DLD1 (cell line): ENCODE measurements at regions not wholly inside any gene's neighbourhood (a gene's known extent, or its start where the extent isn't known, plus 50 kb on each side); places are given as distances from the start of the nearest gene placed in this dataset.
"Not testable (repeated sequence)": the region's sequence is repeated elsewhere in the genome, so short reads cannot be mapped to it uniquely, and the experiment has no call there.

Experiments used
- in situ Hi-C: cut with HindIII; loops from 2 replicates; pipeline ENCODE4 v1.10.0; 2017; ENCODE audit warnings: low sequenced_read_pairs

DNA sequence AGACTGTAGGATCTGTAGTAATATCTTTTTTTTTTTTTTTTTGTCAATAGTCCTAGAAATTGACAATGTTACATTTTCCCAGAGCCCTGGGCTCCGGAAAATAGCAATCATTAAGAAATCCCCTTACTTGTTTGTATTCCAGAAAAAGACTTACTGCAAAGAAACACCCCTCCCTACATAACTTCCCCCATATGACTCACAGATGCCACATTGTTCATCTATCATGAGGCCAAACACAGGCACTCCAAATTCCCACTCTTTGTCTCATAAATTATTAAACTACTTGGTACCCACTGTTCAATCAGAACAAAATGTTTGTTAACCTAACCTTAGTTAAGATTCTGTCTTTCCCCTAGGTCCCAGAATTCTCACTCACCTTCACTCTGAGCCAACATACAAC lies 53.5 kb downstream of the TEX51 start:
- in situ Hi-C loops: no loop called here

DNA sequence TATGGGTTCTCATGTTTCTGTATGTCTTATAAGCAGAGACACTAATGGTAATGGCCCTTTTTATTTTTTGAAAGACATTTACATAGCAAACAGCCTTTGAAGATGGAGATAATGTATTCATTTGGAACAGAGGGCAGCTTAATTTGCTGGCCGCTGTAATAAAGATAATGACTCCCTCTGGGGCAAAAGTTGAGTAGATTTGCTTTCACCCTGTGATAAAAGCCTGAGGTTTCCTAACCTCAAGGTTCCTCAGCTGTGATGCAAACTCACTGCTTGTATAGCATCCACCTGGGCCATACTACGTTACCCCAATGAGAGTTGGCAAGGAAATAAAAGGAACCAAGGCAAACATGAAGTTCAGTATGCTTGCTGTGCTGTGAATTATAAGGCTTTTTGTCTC lies 54.8 kb downstream of the TEX51 start:
- in situ Hi-C loops: no loop called here

DNA sequence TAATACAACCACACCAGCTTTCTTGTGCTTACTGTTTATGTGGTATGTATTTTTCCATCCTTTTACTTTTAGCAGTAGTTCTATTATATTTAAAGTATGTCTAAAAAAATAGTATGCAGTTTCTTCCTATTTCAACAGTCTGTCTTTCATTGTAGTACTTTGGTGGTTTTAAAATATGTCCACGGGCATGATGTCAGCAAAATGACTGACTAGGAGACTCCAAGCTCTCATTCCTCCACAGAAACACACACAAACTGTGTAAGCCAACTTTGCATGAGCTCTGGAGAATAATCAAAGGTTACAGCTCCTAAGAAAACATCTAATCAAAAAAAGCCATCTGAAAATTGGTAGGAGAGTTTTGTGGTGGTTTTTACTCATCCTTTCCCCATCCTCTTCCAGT lies 56.1 kb downstream of the TEX51 start:
- in situ Hi-C loops: no loop called here

DNA sequence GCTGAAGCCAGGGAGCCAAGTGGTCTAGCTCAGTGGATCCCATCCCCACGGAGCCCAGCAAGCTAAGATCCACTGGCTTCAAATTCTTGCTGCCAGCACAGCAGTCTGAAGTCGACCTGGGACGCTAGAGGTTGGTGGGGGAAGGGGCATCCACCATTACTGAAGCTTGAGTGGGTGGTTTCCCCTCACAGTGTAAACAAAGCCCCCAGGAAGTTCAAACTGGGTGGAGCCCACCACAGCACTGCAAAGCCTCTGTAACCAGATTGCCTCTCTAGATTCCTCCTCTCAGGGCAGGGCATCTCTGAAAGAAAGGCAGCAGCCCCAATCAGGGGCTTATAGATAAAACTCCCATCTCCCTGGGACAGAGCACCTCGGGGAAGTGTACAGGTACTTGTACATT lies 58.1 kb downstream of the TEX51 start:
- in situ Hi-C loops: not testable (repeated sequence)

DNA sequence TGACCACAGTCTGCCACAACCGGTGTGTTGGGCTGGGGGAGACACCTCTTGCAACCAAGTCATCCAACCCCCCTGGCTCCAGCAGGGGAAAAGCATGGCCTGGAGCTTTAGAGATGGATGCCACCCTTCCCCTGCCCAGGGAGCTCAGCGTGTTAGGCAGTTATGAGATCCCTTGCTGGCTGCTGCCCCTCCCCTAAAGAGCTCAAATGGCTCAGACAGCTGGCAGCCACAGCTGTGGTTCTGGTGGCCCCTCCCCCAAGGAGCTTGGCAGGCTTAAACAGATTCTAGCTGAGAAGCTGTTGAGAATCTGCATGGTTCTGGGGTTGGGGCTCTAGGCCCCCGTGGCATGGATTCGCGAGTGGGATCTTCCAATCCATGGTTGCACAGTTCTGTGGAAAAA lies 64.7 kb downstream of the TEX51 start:
- in situ Hi-C loops: no loop called here

DNA sequence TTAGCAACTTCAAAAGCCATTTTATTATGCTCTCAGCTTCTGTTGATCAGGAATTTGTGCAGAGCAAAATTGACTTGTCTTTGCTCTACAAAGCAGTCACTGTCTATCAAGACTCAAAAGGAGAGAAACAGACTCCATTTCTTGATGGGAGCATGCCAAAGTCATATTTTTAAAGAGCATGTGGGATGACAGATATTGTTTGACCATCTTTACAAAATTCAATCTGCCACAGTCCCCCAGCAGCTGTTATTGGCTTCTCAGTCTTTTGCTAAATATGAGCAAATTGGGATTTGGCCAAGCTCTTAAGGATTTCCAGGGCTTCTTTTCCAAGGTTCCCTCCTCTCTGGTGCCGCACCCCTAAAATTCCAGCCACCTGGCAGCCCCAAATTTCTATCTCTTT lies 67.9 kb downstream of the TEX51 start:
- in situ Hi-C loops: no loop called here

DNA sequence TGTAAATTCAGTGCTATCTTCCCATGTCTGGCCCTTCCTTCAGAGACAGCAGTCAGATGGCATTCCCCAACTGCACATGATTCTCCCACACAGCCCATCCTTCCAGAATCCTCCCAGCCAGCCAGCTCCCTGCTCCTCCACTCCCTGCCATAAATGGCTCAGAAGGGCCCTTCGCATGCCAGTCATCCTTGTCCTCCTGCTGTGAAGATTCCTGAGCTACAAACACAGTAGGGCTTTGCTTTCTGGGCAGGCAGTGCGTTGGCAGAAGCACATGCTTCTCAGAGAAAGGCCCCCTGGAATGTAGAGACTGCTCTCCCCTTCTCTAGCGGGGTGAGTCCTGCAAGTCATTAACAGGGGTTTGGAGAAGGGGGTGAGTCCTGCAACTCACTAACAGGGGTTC lies 71.9 kb downstream of the TEX51 start:
- in situ Hi-C loops: no loop called here

DNA sequence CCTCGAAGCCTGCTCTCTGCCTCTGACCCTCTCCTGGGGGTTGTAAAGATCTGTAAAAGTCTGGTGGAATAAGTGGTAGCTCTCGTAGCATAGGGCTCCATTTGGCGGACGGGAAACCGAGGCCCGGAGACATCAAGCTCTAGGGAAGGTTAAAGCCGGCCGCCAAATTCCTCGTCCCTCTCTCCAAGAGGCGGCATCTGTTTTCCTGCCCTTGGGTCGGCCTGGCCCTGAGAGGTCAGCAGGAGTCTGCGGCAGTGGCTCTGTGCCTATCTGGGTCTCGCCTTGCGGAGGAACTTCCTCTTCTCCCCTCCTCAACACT lies 72.4 kb downstream of the TEX51 start:
- in situ Hi-C loops: no loop called here

DNA sequence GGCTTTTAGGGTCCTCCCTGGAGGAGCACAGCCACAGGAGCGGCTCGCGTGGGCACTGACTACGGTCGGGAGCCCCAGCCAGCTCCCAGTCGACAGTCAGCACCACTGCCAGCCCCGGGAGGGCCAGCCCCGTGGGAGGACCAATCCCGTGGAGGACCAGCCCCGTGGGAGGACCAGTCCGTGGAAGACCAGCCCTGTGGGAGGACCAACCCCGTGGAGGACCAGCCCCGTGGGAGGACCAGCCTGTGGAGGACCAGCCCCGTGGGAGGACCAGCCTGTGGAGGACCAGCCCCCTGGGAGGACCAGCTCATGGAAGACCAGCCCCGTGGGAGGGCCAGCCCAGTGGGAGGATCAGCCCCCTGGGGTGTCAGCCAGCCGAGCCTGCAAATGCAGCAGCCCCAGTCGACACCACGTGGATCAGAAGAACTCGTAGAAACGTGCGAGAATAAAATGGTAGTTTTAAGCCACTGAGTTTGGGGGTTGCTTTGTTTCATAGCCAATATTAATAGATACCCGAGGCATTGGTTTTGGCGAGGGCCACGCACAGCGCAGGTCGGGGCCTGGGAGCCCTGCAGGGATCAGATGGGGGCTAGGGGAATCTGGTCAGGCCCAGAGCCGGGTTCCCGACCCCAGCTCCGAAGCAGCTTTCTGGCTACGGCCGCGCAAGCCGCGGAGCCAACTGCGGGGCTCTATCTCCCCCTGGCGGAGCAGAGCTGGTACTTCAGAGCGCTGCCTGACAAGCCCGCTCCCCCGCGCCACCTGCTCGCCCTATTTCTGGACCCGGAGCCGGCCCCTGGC lies 73.0 kb downstream of the TEX51 start:
- in situ Hi-C loops: no loop called here

DNA sequence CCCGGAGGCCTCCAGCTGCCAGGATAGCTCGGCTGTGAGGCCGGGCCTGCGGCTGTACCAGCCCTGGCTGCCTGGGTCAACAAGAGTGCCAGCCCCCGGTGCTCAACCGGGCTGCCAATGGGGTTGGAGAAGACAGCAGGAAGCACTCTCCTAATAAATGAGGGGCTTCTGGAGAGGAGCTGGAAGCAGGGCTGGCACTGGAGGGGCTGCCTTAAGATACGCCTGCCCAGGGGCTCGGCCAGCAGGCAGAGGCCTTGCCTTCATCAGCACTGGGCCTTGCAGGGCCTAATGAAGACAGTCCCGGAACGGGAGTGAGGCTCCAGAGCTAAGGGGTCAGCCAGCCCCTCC lies 73.6 kb downstream of the TEX51 start:
- in situ Hi-C loops: no loop called here

DNA sequence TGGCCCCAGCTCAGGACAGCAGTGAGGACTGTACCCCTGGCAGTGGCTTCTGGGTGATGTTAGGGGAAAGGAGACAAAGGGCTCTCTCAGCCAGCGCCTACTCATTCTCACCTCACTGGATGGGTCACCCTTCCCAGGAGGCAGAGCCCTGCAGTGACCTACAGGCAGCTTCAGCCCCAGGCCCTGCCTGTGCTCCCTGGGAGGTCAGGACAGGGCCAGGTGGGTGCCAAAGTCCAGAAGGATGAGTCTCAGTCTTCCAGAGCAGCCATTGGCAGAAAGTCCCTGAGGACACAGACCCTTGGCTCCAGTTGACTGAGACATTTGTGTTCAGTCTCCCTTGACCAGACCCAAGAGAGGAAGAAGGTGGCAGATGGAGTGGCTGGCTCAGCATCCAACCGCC lies 75.1 kb downstream of the TEX51 start:
- in situ Hi-C loops: no loop called here

DNA sequence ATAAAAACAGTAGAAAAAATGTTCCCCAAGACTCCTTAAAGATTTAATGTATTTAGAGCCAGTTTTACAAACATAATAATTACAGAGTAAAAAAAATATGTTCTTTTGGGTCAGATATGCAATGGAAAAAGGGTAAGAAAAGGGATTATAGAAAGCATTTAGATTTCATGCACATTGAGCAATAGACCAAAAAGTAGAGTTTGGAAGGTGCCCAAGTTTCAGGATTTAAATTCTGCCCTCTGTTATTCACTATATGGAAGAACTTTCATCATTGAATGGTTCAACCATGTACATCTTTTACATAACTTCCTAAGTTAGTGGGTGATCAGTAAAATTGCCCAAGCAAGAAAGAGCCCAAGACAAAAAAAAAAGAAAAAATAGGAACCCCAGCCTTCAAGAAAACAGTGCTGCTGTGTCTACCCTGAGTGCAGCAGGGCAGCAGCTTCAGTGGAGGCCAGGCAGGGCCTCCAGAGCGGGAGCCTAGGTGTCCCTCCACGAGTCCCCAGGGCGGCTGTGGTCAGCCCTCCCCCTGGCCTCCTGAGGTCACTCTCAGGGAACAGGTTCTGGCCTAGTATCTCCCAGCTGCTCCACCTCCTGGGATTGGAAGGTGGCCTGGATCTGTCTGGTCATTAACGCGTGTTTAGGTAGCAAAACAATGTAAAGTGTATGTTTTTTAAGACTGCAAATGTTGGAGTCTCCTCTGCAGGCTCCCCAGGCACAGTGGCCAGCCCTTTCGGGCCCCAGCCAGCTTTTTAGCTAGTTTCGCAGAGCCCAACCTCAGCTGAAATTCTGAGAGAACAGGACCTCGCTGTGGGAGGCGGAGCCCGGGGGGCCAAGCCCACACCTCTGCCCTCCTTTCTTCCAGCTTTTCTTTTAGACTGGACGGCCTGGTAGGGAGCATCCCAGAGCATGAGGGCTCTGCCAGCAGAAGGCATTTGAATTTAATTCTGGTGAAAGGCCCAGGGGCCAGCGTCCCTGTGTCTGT lies 77.3 kb downstream of the TEX51 start:
- in situ Hi-C loops: no loop called here

DNA sequence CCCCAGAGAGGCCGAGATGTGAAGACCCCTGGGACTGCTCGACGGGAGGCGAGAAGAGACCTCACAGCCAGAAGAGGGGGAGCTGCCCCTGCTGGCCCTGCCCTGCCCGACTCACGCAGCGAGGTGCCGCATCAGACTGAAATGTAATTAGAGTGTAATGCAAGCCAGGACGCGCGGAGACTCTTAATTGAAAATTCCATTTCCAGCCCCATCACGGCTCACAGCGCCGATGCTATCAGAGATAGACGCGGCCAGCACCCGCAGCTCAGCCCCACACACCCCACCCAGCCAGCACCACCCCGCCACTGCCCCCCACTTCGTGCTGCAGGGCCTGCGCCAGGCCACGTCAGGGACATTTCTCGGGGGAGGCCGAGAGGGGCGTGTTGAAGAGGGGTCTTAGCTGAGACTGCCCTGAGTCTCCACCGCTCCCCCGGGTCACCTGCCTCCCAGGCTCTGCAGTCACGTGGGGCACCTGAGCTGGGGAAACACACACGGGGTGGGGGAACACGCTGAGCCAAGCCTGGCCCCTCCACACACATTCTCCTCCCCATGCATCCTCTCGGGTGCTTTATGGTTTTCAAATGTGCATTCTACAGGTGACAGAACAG lies 78.1 kb downstream of the TEX51 start:
- in situ Hi-C loops: no loop called here

DNA sequence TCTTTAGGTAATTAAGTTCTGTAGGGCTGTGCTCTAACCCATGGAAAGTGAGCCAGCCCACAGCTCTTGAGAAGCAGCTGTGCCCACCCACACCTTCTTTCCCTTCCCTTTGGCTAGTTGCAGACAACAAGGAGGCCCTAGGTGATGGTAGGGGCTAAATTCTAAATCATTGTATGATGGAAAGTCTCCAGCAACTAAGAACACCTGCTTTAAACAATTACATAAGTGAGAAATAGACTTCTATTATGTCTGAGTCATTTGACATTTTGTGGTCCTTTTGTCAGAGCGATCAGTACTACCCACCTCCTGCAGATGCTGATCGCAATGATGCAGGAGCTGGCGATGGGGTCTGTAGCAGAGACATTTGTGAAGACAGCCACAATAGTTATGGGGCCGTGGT lies 79.6 kb downstream of the TEX51 start:
- in situ Hi-C loops: no loop called here

DNA sequence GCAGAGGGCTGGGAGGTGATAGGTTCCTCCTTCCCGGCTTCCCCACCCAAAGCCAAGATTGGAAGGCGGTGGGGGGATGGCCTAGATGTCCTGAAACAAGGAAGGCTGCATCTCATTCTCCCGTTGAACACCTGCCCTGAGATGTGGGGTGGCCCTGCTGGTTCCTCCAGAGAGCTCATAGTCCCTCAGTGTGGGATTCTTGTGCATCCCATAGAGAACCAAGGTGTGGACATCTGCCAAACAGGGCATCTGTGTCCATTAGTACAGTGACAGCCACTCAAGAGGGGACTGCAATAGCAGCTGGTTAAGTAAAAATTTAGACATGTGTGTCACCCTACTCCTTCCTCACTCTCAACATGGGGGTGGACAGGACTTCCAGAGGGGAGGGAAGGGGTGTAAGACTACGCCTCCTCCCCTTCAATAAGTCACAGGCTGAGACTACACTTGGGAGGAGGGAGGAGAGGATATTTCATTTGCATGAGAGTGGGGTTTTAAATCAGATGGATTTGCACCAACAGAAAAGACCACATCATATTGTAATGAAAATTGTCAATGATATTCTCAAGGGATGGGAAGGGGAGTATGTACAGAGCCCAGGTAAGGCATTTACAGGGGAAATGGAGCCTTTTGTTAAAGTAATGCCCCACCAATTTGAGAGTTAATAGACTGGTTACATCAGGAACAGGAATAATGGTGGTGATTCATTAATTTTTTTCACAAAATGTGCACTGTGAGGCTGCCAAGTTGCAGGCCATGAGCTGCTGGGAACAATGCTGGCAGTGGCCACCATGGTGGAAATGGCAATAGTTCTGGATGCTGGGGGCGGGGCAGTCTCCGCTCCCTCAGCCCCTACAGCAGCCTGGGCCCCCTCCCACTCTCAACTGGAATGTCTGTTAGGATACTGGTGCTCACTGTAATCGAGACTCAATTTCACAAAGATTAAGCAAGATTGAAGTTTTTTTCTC lies 80.6 kb downstream of the TEX51 start:
- in situ Hi-C loops: no loop called here

DNA sequence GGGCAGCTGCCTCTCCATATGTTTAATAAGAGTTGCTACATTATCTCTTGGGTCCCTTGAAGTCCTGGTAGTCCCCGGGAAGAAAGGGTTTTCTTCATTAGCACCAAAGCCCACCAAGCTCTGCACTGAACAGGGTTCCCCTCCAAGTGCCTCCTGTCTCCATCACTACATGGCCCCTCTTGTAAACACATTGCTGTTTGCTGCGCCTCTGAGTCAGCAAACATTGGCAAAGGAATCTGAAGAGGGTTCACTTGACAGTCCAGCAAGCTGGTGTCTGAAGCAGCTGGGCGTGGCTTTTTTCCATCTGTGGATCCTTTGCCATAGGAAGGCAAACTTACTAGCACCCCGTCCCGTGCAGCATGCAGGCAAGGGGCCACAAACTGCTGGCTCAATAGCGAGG lies 82.8 kb downstream of the TEX51 start:
- in situ Hi-C loops: no loop called here

DNA sequence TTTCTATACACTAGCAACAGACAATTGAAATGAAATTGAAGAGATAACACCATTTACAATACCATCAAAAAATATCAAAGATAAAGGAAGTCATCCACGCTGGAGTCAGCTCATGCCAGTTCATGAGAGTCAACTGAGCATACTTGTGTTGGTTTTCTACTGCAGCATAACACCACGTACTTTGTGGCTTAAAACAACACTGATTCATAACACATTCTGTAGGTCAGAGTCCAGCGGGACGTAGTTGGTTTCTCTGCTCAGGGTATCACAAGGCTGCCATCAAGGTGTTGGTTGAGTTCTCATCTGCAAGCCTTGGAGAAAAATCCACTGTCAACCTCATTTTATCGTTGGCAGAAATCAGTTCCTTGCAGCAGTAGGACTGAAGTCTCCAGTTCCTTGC lies 84.2 kb downstream of the TEX51 start:
- in situ Hi-C loops: no loop called here

DNA sequence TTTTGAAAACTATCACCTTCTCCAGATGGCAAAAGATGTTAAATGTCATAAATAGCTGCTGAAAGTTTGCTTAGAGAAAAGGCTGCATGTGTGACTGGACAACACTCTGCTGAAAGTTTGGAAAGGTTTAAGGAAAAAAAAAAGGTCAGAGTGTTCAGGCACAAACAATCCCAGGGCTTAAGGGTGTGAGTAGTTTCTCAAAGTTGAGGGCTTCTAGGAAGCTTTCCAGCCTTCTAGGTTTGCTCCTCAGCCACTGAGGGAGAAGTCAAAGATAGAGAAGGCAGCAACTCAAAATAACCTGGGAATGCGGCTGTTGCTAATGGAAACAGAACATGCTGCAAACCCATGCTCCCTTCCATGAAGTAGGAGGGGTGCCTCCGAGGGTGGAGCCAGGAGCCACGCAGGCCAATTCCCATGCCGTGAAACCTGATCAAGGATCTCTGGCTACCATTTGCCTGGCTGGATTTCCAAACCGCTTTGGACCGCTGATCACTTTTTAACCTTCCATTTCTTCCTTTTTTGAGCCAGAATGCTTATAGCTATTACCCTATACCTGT lies 88.0 kb downstream of the TEX51 start:
- in situ Hi-C loops: loop anchor here (5.0 kb wide), 1 partner anchor 51 kb away; no protein-coding TSS in a partner anchor

DNA sequence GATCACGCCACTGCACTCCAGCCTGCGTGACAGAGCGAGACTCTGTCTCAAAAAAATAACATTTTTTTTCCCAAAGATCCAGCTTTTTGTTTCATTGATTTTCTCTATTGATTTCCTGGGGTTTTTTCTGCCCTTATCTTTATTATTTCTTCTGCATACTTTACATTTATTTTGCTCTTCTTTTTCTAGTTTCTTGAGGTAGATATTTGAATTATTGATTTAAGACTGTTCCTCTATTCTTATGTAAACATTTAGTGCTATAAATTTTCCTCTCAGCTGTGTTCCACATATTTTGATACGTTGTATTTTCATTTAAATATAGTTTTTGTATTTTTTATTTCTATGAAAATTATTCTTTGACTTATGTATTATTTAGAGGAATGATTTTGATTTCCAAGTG lies 89.8 kb downstream of the TEX51 start:
- in situ Hi-C loops: loop anchor here (5.0 kb wide), 1 partner anchor 49 kb away; no protein-coding TSS in a partner anchor

DNA sequence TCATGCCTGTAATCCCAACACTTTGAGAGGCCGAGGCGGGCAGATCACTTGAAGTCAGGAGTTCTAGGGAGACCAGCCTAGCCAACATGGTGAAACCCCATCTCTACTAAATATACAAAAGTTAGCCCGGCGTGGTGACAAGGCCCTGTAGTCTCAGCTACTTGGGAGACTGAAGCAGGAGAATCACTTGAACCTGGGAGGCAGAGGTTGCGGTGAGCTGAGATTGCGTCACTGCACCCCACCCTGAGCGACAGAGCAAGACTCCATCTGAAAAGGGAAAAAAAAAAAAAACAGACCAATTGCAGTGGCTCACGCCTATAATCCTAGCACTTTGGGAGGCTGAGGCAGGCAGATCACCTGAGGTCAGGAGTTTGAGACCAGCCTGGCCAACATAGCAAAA lies 90.4 kb downstream of the TEX51 start:
- in situ Hi-C loops: loop anchor here (5.0 kb wide), 1 partner anchor 48 kb away; no protein-coding TSS in a partner anchor
